K562 (cell line): ENCODE measurements at regions not wholly inside any gene's neighbourhood (a gene's known extent, or its start where the extent isn't known, plus 50 kb on each side); places are given as distances from the start of the nearest gene placed in this dataset.

ENCODE experiments used
- ATF7 ChIP-seq: fragments of 450-650 bp; IDR thresholded peaks from 2 replicates; pipeline ENCODE4 v1.7.1; 2014; ENCODE audit warnings: mild to moderate bottlenecking, moderate library complexity
- CAMTA2 ChIP-seq: fragments of 250-450 bp; sonication (Bioruptor Pico); conservative IDR thresholded peaks from 2 replicates; pipeline ENCODE4 v1.5.1; 2022
- CREBBP ChIP-seq: IDR thresholded peaks from one replicate; pipeline ENCODE4 v1.6.1; 2012; ENCODE audit warnings: low read depth, mild to moderate bottlenecking, control low read depth, inconsistent platforms, low read length
- HDGF ChIP-seq: fragments of 450-650 bp; IDR thresholded peaks from 2 replicates; pipeline ENCODE4 v1.6.1; 2016
- KDM5B ChIP-seq: fragments of 200-600 bp; sonication (generic); IDR thresholded peaks from 2 replicates; pipeline ENCODE4 v1.6.1; 2012; ENCODE audit warnings: low read depth, mild to moderate bottlenecking, moderate library complexity, low read length, control low read depth, inconsistent platforms; ENCODE audit not compliant: insufficient replicate concordance
- PTRF ChIP-seq: fragments of 450-650 bp; IDR thresholded peaks from 2 replicates; pipeline ENCODE4 v1.6.1; 2016; ENCODE audit warnings: mild to moderate bottlenecking, missing genetic modification characterization, missing compliant biosample characterization
- SIX5 ChIP-seq, 2 experiments: IDR thresholded peaks; 2 replicates each; pipeline ENCODE4 v1.6.1; 2011; ENCODE audit warnings: low read length in 2 of 2, borderline replicate concordance in 1 of 2, low read depth in 1 of 2, mild to moderate bottlenecking in 1 of 2, moderate library complexity in 1 of 2; ENCODE audit not compliant: insufficient read depth in 1 of 2
- SMARCC2 ChIP-seq: fragments of 450-650 bp; IDR thresholded peaks from 2 replicates; pipeline ENCODE4 v1.6.1; 2017; ENCODE audit warnings: antibody characterized with exemption, moderate library complexity, mild to moderate bottlenecking, low read depth
- TARDBP ChIP-seq: fragments of 450-650 bp; IDR thresholded peaks from 2 replicates; pipeline ENCODE4 v1.6.1; 2016
- THAP7 ChIP-seq: fragments of 250-450 bp; sonication (Bioruptor Pico); IDR thresholded peaks from 2 replicates; pipeline ENCODE4 v1.5.0; 2021
- ZBTB40 ChIP-seq, 2 experiments: fragments of 450-650 bp in 1 of 2; sonication (generic) in 1 of 2; formaldehyde crosslinking in 1 of 2; IDR thresholded peaks; 2 replicates each; pipeline versions ENCODE4 v1.7.1 to v1.9.0; 2016 to 2022; ENCODE audit warnings: inconsistent platforms in 1 of 2, mild to moderate bottlenecking in 1 of 2, missing genetic modification reagents in 1 of 2
- TF ChIP-seq, protein P1 (sequence below), 2 experiments: fragments of 450-650 bp in 1 of 2; IDR thresholded peaks; 2 replicates each; pipeline ENCODE4 v1.6.1; 2011 to 2017; ENCODE audit warnings: low read depth in 2 of 2, antibody characterized with exemption in 1 of 2, borderline replicate concordance in 1 of 2, low read length in 1 of 2, mild to moderate bottlenecking in 1 of 2, mixed read lengths in 1 of 2; ENCODE audit not compliant: control insufficient read depth in 1 of 2

- TF ChIP-seq, protein P1, sequence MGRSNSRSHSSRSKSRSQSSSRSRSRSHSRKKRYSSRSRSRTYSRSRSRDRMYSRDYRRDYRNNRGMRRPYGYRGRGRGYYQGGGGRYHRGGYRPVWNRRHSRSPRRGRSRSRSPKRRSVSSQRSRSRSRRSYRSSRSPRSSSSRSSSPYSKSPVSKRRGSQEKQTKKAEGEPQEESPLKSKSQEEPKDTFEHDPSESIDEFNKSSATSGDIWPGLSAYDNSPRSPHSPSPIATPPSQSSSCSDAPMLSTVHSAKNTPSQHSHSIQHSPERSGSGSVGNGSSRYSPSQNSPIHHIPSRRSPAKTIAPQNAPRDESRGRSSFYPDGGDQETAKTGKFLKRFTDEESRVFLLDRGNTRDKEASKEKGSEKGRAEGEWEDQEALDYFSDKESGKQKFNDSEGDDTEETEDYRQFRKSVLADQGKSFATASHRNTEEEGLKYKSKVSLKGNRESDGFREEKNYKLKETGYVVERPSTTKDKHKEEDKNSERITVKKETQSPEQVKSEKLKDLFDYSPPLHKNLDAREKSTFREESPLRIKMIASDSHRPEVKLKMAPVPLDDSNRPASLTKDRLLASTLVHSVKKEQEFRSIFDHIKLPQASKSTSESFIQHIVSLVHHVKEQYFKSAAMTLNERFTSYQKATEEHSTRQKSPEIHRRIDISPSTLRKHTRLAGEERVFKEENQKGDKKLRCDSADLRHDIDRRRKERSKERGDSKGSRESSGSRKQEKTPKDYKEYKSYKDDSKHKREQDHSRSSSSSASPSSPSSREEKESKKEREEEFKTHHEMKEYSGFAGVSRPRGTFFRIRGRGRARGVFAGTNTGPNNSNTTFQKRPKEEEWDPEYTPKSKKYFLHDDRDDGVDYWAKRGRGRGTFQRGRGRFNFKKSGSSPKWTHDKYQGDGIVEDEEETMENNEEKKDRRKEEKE (IDR thresholded peaks at IDR 0.05; ENCODE audit: borderline replicate concordance in 1 of 2, control insufficient read depth in 1 of 2, low read depth in 2 of 2, low read length in 1 of 2) = peak in 1 of 2 experiments; percentile 72; a peak in 1 of 4 replicates
- TF ChIP-seq ATF7 (peak; percentile 62; the same call in 1 of the 2 replicates), KDM5B (peak; percentile 38), CREBBP (no peak), SMARCC2 (0 out of 2 replicates have a peak, but pooled peaks have one; percentile 39), THAP7 (CRISPR knock-in tag) (no peak), PTRF (tag) (no peak), CAMTA2 (CRISPR knock-in tag) (no peak), HDGF (peak; percentile 72; the same call in 1 of the 2 replicates), SIX5 (IDR thresholded peaks at IDR 0.05; ENCODE audit: borderline replicate concordance in 1 of 2, insufficient read depth in 1 of 2, low read depth in 1 of 2, low read length in 2 of 2) (no peak), ZBTB40 (IDR thresholded peaks at IDR 0.05) (no peak), ZBTB40 (CRISPR knock-in tag; IDR thresholded peaks at IDR 0.05) (no peak), TARDBP (no peak)
These were observed 90.8 kb upstream of the KDM7A start (continued) for GRCh38 chr7:140267381-140268226.
